CD1c-positive myeloid dendritic cell (primary cell): ENCODE measurements at regions not wholly inside any gene's neighbourhood (a gene's known extent, or its start where the extent isn't known, plus 50 kb on each side); places are given as distances from the start of the nearest gene placed in this dataset.

ENCODE experiments used
- DNase-seq: peaks from one replicate; pipeline ENCODE4 v3.0.0-alpha.2; 2016; ENCODE audit errors: extremely low spot score

- no peak for DNase-seq
Measured at GRCh38 chr3:160130071-160130470, 95.2 kb upstream of the C3orf80 start.

GRCh38 chr3:160130950-160131349 lies 94.3 kb upstream of the C3orf80 start:
- no peak for DNase-seq

GRCh38 chr3:160132226-160132625 lies 93.0 kb upstream of the C3orf80 start:
- DNase-seq, result no peak

GRCh38 chr3:160133757-160134156 lies 91.5 kb upstream of the C3orf80 start:
- DNase-seq, result no peak

- DNase-seq, result no peak
Measured at GRCh38 chr3:160134454-160134853, 90.8 kb upstream of the C3orf80 start.

- DNase-seq, result peak; percentile 76
Measured at GRCh38 chr3:160134964-160135363, 90.3 kb upstream of the C3orf80 start.

GRCh38 chr3:160135851-160136250 lies 89.4 kb upstream of the C3orf80 start:
- DNase-seq, result no peak

- DNase-seq, result no peak
Measured at GRCh38 chr3:160136421-160136820, 88.8 kb upstream of the C3orf80 start.

GRCh38 chr3:160139291-160139690 lies 85.9 kb upstream of the C3orf80 start:
- DNase-seq, result no peak

GRCh38 chr3:160140756-160141155 lies 84.5 kb upstream of the C3orf80 start:
- DNase-seq, result no peak

GRCh38 chr3:160141485-160142185 lies 83.6 kb upstream of the C3orf80 start:
- DNase-seq, result no peak

GRCh38 chr3:160143482-160143881 lies 81.7 kb upstream of the C3orf80 start:
- no peak for DNase-seq

GRCh38 chr3:160150066-160150465 lies 75.2 kb upstream of the C3orf80 start:
- no peak for DNase-seq

- DNase-seq, result no peak
Measured at GRCh38 chr3:160150525-160150924, 74.7 kb upstream of the C3orf80 start.

- DNase-seq, result no peak
Measured at GRCh38 chr3:160152638-160153037, 72.6 kb upstream of the C3orf80 start.

GRCh38 chr3:160154033-160154432 lies 71.2 kb upstream of the C3orf80 start:
- DNase-seq, result no peak

GRCh38 chr3:160154596-160154995 lies 70.6 kb upstream of the C3orf80 start:
- no peak for DNase-seq

GRCh38 chr3:160157321-160157720 lies 67.9 kb upstream of the C3orf80 start:
- no peak for DNase-seq

- DNase-seq, result no peak
Measured at GRCh38 chr3:160159341-160159740, 65.9 kb upstream of the C3orf80 start.

- no peak for DNase-seq
Measured at GRCh38 chr3:160159806-160160205, 65.4 kb upstream of the C3orf80 start.

- DNase-seq, result no peak
Measured at GRCh38 chr3:160161921-160162320, 63.3 kb upstream of the C3orf80 start.

- DNase-seq, result no peak
Measured at GRCh38 chr3:160162440-160162839, 62.8 kb upstream of the C3orf80 start.

GRCh38 chr3:160163229-160163878 lies 61.9 kb upstream of the C3orf80 start:
- DNase-seq, result peak; percentile 19

GRCh38 chr3:160168246-160168645 lies 57.0 kb upstream of the C3orf80 start:
- no peak for DNase-seq
